OCI-LY7 (cell line): ENCODE measurements at regions not wholly inside any gene's neighbourhood (a gene's known extent, or its start where the extent isn't known, plus 50 kb on each side); places are given as distances from the start of the nearest gene placed in this dataset.

Experiments used
- EZH2phosphoT487 ChIP-seq: fragments of 200-600 bp; sonication (generic); IDR thresholded peaks from 2 replicates; pipeline ENCODE4 v1.6.1; 2018; ENCODE audit warnings: low read depth, borderline replicate concordance, mild to moderate bottlenecking, mixed run types, antibody characterized with exemption, low read length, moderate library complexity, mixed read lengths
- TF ChIP-seq, protein P1 (sequence below): fragments of 200-600 bp; sonication (generic); conservative IDR thresholded peaks from 2 replicates; pipeline ENCODE4 v1.5.1; 2014; ENCODE audit warnings: mild to moderate bottlenecking, antibody characterized with exemption, low read length, moderate library complexity, mixed read lengths

DNA sequence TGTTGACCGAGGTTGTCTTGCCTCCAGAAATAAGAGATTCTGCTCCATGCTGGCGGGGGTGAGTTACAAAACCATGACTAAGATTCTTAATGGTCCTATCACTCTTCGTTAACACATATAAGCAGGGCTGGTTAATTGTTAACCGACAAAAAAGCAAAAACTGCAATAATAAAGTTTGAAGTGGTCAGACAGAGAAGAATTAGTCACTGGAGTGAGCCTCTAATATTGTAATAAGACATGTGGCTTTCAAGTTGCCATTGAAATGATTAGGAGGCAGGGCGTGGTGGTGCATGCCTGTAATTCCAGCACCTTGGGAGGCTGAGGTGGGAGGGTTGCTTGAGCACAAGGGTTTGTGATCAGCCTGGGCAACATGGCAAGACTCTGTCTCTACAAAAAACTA, 78.4 kb upstream of the NR2F2 start:
- no peak for TF ChIP-seq EZH2phosphoT487
- TF ChIP-seq, protein P1, sequence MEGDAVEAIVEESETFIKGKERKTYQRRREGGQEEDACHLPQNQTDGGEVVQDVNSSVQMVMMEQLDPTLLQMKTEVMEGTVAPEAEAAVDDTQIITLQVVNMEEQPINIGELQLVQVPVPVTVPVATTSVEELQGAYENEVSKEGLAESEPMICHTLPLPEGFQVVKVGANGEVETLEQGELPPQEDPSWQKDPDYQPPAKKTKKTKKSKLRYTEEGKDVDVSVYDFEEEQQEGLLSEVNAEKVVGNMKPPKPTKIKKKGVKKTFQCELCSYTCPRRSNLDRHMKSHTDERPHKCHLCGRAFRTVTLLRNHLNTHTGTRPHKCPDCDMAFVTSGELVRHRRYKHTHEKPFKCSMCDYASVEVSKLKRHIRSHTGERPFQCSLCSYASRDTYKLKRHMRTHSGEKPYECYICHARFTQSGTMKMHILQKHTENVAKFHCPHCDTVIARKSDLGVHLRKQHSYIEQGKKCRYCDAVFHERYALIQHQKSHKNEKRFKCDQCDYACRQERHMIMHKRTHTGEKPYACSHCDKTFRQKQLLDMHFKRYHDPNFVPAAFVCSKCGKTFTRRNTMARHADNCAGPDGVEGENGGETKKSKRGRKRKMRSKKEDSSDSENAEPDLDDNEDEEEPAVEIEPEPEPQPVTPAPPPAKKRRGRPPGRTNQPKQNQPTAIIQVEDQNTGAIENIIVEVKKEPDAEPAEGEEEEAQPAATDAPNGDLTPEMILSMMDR, result no peak
